ENCODE measurements at regions not wholly inside any gene's neighbourhood (a gene's known extent, or its start where the extent isn't known, plus 50 kb on each side); places are given as distances from the start of the nearest gene placed in this dataset.

DNA sequence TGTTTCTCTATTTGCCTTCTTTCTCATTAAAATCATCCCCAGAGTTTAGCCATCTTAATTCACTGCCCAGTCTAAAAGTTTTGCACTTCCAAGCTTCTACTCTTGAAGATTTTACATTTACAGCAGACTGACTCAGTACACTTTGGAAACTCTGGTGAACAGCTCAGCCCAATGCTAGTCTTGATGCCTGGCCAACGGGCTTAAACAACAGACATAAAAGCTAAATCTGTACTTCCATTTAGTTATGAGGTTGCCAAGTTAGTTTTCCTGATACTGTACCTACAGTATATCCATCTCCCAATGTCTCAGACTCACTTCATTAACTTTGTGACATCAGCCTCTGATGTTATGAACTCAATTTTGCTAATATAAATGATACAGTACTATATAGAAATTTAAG is 891.8 kb upstream of the SOX9 start:
- Histone ChIP-seq H3K27me3 (replicated peaks in 1 of 4; ENCODE audit: control insufficient read depth in 3 of 4, extremely low read depth in 1 of 4, insufficient read depth in 3 of 4, low read length in 3 of 4) (no peaks in the 10 kb centered on the region), H3K56ac (replicated peaks; ENCODE audit: insufficient read length, low read depth, low read length) (no peak overlapping the region), H3K27ac (ENCODE audit: low read depth, low read length) (no peak overlapping the region), H2BK5ac (ENCODE audit: low read depth, low read length) (no peak overlapping the region), H2AFZ (ENCODE audit: low read length) (no peak overlapping the region), H4K8ac (ENCODE audit: extremely low read depth, insufficient read depth, low read length) (no peak overlapping the region), H3K4me3 (ENCODE audit: extremely low read depth in 1 of 4, insufficient read depth in 2 of 4, low read depth in 3 of 4, low read length in 4 of 4) (no peak overlapping the region), H2BK15ac (ENCODE audit: low read length) (no peak overlapping the region), H3K4me2 (ENCODE audit: insufficient read depth in 1 of 2, low read depth in 2 of 2, low read length in 2 of 2) (no peak overlapping the region), H3K9me3 (ENCODE audit: insufficient read depth in 2 of 2, low read depth in 1 of 2, low read length in 1 of 2) (no peaks in the 10 kb centered on the region), H3K79me2 (ENCODE audit: control insufficient read depth in 1 of 2, insufficient read depth in 2 of 2, low read length in 2 of 2) (no peaks in the 10 kb centered on the region), H3K4me1 (replicated peaks in 1 of 4; ENCODE audit: control insufficient read depth in 3 of 4, insufficient read depth in 4 of 4, low read length in 3 of 4) (no peaks in the 10 kb centered on the region), H3K9ac (replicated peaks in 1 of 4; ENCODE audit: extremely low read depth in 1 of 4, low read depth in 3 of 4, low read length in 3 of 4) (no peak overlapping the region), H3K23ac (ENCODE audit: insufficient read length) (no peak overlapping the region), H4K91ac (replicated peaks; ENCODE audit: insufficient read length, low read length) (no peak overlapping the region), H4K5ac (ENCODE audit: insufficient read length, low read depth, low read length) (no peak overlapping the region), H3K23me2 (ENCODE audit: low read depth, low read length) (no peaks in the 10 kb centered on the region), H3K14ac (ENCODE audit: insufficient read length) (no peak overlapping the region), H3K79me1 (ENCODE audit: low read depth, low read length) (no peaks in the 10 kb centered on the region), H2BK20ac (ENCODE audit: low read length) (no peak overlapping the region), H2BK120ac (replicated peaks; ENCODE audit: low read depth, low read length) (no peak overlapping the region), H3K18ac (ENCODE audit: extremely low read depth, low read length) (no peak overlapping the region), H3K36me3 (ENCODE audit: control insufficient read depth in 2 of 4, insufficient read depth in 4 of 4, low read length in 3 of 4) (no peaks in the 10 kb centered on the region), H2AK5ac (ENCODE audit: low read depth, low read length) (no peak overlapping the region), H3K4ac (replicated peaks; ENCODE audit: insufficient read length, low read depth, low read length) (no peak overlapping the region), H2BK12ac (ENCODE audit: low read depth, low read length) (no peak overlapping the region), H4K20me1 (replicated peaks in 1 of 2; ENCODE audit: control insufficient read depth in 1 of 2, insufficient read depth in 2 of 2, low read length in 2 of 2) (no peaks in the 10 kb centered on the region)
- FAIRE-seq, result no peak
- DNase-seq (ENCODE audit: low read depth in 1 of 2, low spot score in 2 of 2), result no peak
- ChIA-PET POLR2A (ENCODE audit: partially characterized antibody) (no interaction called here), CTCF (ENCODE audit: partially characterized antibody) (interaction anchor here (1.8 kb wide), 1 partner anchor 232 kb away, joined by 5 read pairs; no protein-coding TSS in a partner anchor)
- 84% methylated on average over 1 of the region's 1 CpG; no CpG with 5 or more reads in 1 of the 2 experiments for WGBS, 2 experiments (ENCODE audit: extremely low coverage in 1 of 2, insufficient coverage in 1 of 2, insufficient read length in 1 of 2, insufficient replicate concordance in 2 of 2, low coverage in 1 of 2, low lambda C conversion rate in 2 of 2, missing lambda C conversion rate in 1 of 2)
- TF ChIP-seq GABPA (IDR thresholded peaks at IDR 0.05; ENCODE audit: borderline replicate concordance, insufficient read depth, low read length) (no peak), BCL11A (IDR thresholded peaks at IDR 0.05; ENCODE audit: low read depth in 2 of 2, low read length in 2 of 2) (no peak), CHD2 (IDR thresholded peaks at IDR 0.05; ENCODE audit: low read length) (no peak), EZH2 (IDR thresholded peaks at IDR 0.05; ENCODE audit: low read depth, low read length, severe bottlenecking) (no peak), CBX5 (IDR thresholded peaks at IDR 0.05; ENCODE audit: low read depth, low read length) (no peak), NRF1 (IDR thresholded peaks at IDR 0.05; ENCODE audit: low read depth, low read length) (no peak), TAF1 (IDR thresholded peaks at IDR 0.05; ENCODE audit: low read depth, low read length) (no peak), POLR2AphosphoS5 (IDR thresholded peaks at IDR 0.05; ENCODE audit: low read depth, low read length) (no peak), NANOG (IDR thresholded peaks at IDR 0.05; ENCODE audit: insufficient read depth, low read depth, low read length, poor library complexity, severe bottlenecking) (no peak), CHD1 (IDR thresholded peaks at IDR 0.05; ENCODE audit: low read depth, low read length) (no peak), GTF2F1 (IDR thresholded peaks at IDR 0.05; ENCODE audit: borderline replicate concordance, low read depth, low read length) (no peak), SP2 (IDR thresholded peaks at IDR 0.05; ENCODE audit: low read length) (no peak)
- TF ChIP-seq, protein P1, sequence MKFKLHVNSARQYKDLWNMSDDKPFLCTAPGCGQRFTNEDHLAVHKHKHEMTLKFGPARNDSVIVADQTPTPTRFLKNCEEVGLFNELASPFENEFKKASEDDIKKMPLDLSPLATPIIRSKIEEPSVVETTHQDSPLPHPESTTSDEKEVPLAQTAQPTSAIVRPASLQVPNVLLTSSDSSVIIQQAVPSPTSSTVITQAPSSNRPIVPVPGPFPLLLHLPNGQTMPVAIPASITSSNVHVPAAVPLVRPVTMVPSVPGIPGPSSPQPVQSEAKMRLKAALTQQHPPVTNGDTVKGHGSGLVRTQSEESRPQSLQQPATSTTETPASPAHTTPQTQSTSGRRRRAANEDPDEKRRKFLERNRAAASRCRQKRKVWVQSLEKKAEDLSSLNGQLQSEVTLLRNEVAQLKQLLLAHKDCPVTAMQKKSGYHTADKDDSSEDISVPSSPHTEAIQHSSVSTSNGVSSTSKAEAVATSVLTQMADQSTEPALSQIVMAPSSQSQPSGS (IDR thresholded peaks at IDR 0.05; ENCODE audit: low read length), result no peak
